ENCODE measurements at regions not wholly inside any gene's neighbourhood (a gene's known extent, or its start where the extent isn't known, plus 50 kb on each side); places are given as distances from the start of the nearest gene placed in this dataset.

DNA sequence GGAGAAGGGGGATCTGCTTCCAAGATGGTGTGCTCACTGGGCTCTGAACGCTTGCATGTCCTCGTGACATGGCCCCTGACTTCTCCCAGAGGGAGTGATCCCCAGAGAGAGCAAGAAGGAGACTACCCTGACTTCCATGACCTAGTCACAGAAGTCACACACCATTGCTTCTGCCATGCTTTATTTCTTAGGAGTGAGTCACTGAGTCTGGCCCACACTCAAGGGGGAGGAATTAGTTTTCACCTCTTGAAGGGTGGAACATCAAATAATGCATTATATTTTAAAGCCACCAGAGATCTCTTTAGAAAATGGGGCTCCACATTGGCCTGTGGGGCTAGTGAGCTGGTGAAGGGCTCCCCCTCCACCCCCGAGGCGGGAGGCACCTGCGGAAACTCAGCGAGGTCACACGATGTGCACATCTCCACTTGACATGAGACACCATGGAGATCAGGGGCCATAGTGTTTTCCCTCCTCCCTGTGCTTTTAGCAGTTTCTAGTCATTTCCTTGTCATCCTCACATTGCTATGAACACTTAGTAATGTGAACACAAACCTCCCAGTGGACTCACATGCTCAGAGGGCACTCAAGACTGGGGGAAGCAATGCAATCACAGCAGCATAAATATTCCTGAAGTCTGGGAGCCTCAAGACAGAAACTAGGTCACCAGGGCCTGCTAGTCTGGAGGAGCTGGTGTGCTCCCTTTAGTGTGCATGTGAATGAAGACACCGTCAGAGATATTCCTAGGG lies 87.4 kb upstream of the FZD10 start:
- no peak for DNase-seq (ENCODE audit: low spot score)

DNA sequence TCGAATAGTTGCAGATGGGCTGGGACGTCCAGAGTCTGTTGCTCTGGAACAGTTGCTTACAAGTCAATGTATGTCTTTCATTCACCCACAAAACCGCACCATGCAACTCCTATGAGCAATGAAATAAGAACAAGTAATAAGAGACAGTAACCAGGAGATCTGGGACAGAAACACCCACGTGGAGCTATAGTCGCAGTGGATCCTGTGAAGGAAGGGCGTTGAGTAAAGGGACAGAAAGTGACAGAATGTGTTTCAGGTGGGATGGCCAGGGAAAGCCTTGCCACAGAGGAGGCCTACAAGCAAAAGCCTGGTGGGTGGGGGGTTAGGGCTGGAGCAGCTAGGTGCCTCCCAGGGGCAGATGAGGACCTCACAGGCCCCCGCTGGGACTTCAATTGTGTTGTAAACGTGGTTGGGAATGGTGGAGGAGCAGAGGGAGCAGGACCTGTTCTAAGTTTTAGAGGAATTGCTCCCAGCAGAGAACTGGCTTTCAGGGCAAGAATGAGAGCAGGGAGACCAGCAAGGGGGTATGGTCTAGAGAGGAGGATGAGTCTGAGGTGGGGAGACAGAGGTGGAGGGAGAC lies 86.7 kb upstream of the FZD10 start:
- DNase-seq (ENCODE audit: low spot score), result no peak

DNA sequence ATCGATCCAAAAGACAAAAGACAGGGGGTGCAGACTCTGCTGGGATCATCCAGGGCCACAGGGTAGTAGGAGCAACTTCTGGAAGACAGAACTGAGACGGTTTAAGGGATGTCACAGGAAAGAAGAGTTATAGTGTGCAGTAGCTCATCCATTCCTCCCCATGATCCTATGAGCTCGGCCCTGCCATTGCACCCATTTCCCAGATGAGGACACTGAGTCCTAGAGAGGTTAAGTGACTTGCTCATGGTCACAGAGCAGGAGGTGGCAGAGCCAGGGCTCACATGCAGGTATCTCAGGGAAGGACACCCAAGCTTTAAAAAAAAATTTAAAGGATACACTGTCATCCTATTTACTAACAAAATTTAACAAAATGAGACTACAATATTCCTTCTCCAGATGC lies 86.1 kb upstream of the FZD10 start:
- no peak for DNase-seq (ENCODE audit: low spot score)

GRCh38 chr12:130076752-130077151 lies 85.5 kb upstream of the FZD10 start:
- no peak for DNase-seq (ENCODE audit: low spot score)

DNA sequence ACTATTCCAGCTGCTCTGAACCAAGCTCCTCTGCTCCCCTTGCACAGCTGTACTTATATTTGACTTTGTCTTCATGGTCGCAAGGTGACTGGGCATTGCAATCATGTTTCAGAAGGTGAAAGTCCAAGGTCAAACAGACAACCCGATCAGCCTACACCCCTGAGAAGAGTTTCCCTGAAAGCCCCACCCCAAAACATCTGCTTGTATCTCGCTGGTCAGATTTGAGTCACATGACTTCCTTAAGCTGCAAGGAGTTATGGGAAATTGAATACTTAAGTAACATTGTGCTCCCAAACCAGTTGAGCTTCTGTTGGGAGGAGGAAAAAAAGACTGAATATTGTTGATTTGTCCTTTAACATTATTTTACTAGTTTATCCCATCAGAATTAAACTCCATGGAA lies 83.4 kb upstream of the FZD10 start:
- no peak for DNase-seq (ENCODE audit: low spot score)

- DNase-seq (ENCODE audit: low spot score), result no peak
Measured at GRCh38 chr12:130079279-130079678, 83.0 kb upstream of the FZD10 start.

- no peak for DNase-seq (ENCODE audit: low spot score)
Measured at GRCh38 chr12:130080205-130080604, 82.1 kb upstream of the FZD10 start.

DNA sequence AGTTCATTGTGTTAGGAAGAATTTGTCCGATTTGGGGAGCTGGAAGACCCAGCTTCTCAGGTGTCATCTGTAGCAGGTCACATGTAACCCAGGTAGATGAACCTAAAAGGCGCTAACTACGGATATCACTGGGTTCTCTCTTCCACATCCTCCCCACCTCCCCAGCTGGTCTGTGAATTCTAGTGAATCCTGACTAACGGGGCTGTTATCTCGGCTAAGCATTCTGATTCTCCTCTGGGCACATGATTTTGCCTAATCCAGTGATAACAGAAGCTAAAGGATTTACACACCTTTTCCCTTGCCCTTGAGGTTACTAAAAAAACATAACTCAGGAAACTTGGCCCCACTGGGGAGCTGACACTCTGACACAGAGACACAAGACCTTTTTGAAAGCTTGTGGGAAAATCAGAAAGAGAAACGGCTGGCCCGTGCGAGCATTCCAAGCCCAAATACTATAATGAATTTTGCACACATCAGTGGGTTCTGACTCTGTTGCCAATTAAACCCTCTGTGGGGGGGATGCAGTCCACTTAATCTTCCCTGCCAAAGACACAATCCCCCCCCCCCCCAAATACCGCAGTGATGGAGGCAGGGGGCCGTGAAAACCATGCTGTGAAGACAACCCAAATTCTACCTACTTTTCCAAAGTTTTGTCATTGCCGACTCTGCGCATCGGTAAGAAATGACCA lies 81.0 kb upstream of the FZD10 start:
- no peak for DNase-seq (ENCODE audit: low spot score)

GRCh38 chr12:130083002-130083401 lies 79.3 kb upstream of the FZD10 start:
- DNase-seq (ENCODE audit: low spot score), result no peak

GRCh38 chr12:130083734-130084133 lies 78.5 kb upstream of the FZD10 start:
- DNase-seq (ENCODE audit: low spot score), result no peak

DNA sequence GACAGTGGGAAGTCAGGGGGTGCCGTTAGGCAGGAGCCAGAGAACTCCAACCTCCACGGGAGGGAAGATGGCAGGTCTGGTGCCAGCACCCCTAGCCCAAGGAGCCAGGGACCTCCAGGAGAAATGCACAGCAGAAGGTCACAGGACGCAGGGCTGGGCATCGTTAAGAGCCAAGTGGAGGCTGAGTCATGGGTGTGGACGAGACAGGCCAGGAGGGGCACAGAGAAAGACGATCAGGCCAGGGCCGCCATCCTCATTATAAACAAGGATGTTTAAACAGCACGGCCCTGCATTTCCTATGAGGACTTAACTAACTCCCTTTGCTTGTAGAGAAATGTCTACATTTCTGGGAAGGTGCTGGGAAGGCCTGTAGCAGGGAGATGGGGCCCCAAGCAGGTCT lies 77.9 kb upstream of the FZD10 start:
- DNase-seq (ENCODE audit: low spot score), result no peak

DNA sequence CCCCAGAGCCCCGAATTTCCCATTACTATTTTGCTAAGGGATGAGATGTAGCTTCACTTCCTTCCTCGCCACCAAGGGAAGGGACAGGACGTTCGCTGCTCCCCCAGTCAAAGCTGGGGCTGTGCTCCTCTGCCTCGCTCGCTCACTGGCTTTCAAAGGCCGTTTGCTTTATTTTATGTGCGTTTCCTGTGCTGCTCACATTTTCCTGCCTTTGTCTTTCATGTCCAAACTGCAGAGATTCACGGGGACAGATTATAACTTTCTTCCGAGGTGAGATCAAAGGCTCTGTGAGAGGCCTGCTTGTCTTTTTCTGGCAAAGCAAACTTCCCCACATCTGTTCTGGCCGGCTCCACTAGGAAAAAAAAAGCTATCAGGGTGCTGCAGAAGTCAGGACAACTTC lies 76.0 kb upstream of the FZD10 start:
- DNase-seq (ENCODE audit: low spot score), result no peak

- DNase-seq (ENCODE audit: low spot score), result no peak
Measured at GRCh38 chr12:130086797-130087196, 75.5 kb upstream of the FZD10 start.

DNA sequence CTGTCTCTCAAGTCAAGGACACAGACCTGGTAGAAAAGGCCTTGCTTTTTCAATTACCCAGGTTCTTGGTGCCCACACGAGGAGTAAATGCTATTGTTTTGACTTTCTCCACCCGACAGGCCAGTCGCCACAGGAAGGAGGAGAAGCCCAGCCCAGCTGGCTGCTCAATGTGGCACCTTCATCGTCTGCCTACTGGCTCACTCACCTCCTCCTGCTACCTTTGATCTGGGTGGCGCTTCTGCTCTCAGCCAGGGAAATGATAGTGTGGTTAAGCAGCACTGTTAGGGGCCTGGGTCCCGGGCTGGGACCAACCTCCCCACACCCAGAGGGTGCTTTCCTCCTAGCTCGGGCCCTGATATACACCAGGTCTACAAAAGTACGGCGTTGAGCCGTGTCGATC lies 75.0 kb upstream of the FZD10 start:
- DNase-seq (ENCODE audit: low spot score), result no peak

- DNase-seq (ENCODE audit: low spot score), result no peak
Measured at GRCh38 chr12:130088504-130088903, 73.8 kb upstream of the FZD10 start.

GRCh38 chr12:130090542-130090941 lies 71.7 kb upstream of the FZD10 start:
- no peak for DNase-seq (ENCODE audit: low spot score)

DNA sequence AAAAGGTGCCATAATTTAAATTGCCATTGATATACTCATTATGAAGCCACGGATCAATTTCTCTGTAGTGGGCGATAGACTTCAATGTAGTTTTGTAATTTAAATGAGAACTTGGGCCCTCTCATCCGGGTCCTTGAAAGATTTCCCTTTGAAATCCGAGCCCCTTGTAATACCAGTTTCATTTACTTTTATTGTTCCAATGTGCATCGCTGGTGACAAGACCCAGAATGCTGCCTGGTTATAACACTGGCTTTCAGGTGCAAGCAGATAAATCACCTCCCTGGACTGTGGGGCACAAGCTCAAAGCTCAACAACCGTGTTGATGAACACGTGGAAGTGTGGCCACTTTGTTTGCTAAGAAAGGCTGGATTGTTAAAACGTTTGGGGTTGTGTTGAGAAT lies 68.9 kb upstream of the FZD10 start:
- no peak for DNase-seq (ENCODE audit: low spot score)

GRCh38 chr12:130097342-130097741 lies 64.9 kb upstream of the FZD10 start:
- no peak for DNase-seq (ENCODE audit: low spot score)

GRCh38 chr12:130097798-130098255 lies 64.4 kb upstream of the FZD10 start:
- no peak for DNase-seq (ENCODE audit: low spot score)

DNA sequence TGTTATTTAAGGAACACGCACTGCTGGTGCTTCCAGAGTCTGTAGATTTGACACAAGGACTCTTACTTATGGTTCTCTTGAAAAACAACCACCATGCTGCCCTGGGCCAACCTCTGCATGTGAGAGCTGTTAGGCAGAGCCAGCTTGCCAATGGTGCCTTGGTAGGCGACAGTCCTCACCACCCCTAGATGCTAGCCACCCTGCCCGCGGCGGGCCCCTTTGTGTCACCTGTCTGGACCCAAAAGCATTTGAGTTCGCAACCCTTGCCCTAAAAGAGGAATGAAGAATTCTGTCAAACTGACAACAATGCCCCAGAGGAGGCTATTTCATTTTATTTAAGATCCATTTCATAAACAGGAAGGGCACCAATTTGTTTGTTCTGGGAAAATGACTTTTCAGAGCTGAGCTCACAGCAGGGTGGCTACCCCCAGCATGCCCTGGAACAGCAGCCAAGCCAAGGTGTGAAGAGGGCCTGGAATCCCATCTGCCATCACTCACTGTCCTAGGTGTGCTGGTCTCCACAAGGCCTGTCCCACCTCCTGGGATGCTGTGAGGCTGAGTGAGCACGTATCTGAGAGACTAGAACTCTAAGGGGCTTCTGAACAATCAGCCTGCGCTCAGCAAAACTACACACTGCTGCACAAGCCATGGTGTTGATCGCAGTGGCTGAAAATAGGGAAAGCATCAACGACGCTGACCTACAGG lies 63.8 kb upstream of the FZD10 start:
- no peak for DNase-seq (ENCODE audit: low spot score)

DNA sequence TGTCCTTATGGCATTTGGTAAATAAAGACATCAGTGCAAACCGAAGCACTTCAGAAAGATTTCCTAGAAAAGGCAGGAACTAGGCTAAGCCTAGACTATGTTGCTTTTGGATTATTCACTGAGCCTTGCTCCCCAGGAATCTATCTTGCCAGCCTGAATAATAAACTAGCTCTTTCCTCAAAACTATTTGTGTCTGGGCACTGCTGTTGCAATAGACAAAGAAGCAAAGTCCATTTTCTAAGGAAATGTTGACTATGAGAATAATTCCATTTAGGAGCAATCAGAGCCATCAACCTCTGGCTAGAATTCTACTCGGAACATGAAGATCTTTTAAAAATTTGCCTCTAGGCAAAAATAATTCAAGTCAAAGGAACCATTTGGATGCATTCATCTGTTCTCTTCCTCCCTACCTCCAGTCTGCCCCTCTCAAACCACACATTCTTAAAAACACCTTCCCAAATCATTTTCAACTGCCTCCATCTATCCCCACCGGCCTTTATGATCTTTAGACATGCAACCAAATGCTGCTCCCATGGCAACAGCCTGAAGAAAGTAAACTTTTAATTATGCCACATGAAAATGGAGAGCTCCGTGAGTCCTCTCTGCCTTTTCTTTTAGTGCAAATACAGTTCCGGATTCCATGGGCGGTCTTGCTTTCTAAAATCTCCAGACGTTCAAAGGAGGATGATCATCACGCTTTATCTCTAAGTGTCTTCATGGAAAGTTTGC lies 61.5 kb upstream of the FZD10 start:
- no peak for DNase-seq (ENCODE audit: low spot score)

- DNase-seq (ENCODE audit: low spot score), result no peak
Measured at GRCh38 chr12:130101370-130101769, 60.9 kb upstream of the FZD10 start.
